Aorta (tissue), 5 donors: ENCODE measurements at regions not wholly inside any gene's neighbourhood (a gene's known extent, or its start where the extent isn't known, plus 50 kb on each side); places are given as distances from the start of the nearest gene placed in this dataset.

Source experiments
- ATAC-seq: fragments of 200-7000 bp; cut with Tn5 transposase; one replicate; pipeline ENCODE4 v1.9.1; 2022; ENCODE audit warnings: moderate library complexity; ENCODE audit not compliant: low FRiP score
- DNase-seq, 2 donors: peaks; one replicate each; pipeline ENCODE4 v3.0.0-alpha.2; 2020
- H3K27ac ChIP-seq, 2 donors: one replicate each; pipeline ENCODE4 v1.5.1; 2013; ENCODE audit warnings: low read length in 2 of 2, mild to moderate bottlenecking in 2 of 2, moderate library complexity in 2 of 2, control low read depth in 1 of 2, inconsistent platforms in 1 of 2, low read depth in 1 of 2
- H3K27me3 ChIP-seq, 2 donors: one replicate each; pipeline ENCODE4 v1.6.1; 2013; ENCODE audit warnings: control low read depth in 1 of 2, low read length in 1 of 2, mild to moderate bottlenecking in 1 of 2, moderate library complexity in 1 of 2; ENCODE audit not compliant: insufficient read depth in 2 of 2, control insufficient read depth in 1 of 2
- H3K36me3 ChIP-seq, 2 donors: one replicate each; pipeline ENCODE4 v1.6.1; 2013; ENCODE audit warnings: control low read depth in 1 of 2, low read length in 1 of 2, mild to moderate bottlenecking in 1 of 2; ENCODE audit not compliant: insufficient read depth in 2 of 2, control insufficient read depth in 1 of 2
- H3K4me1 ChIP-seq, 2 donors: one replicate each; pipeline ENCODE4 v1.6.1; 2013; ENCODE audit warnings: low read length in 2 of 2, control low read depth in 1 of 2, mild to moderate bottlenecking in 1 of 2, moderate library complexity in 1 of 2; ENCODE audit not compliant: insufficient read depth in 2 of 2, control insufficient read depth in 1 of 2
- H3K4me3 ChIP-seq, 2 donors: one replicate each; pipeline ENCODE4 v1.5.1; 2013; ENCODE audit warnings: low read length in 2 of 2, control low read depth in 1 of 2, mild to moderate bottlenecking in 1 of 2
- H3K9me3 ChIP-seq: one replicate; pipeline ENCODE4 v1.6.1; 2013; ENCODE audit warnings: mild to moderate bottlenecking, low read length; ENCODE audit not compliant: control insufficient read depth
- WGBS, 2 donors: extraction: QIAGEN DNeasy Blood & Tissue Kit; methylation state at CpG; one replicate each; pipeline ENCODE4 v1.1.7; 2013; 5-methylcytosine and 5-hydroxymethylcytosine counted together
- intact Hi-C, 2 donors: fragments of 100-400 bp; cut with DNase I; formaldehyde crosslinking; loops; one replicate each; pipeline versions ENCODE4 v1.14.2 to v1.15.0; 2022
- donor health status: healthy with polysubstance abuse.
- donor health status: Bipolar disorder and iron deficiency.
- donor health status: DM: no; HTN: no; CAD: no.
- donor health status: DM: no; HTN: no; CAD: no.
- donor health status: DM: yes; HTN: yes; CAD: no.

DNA sequence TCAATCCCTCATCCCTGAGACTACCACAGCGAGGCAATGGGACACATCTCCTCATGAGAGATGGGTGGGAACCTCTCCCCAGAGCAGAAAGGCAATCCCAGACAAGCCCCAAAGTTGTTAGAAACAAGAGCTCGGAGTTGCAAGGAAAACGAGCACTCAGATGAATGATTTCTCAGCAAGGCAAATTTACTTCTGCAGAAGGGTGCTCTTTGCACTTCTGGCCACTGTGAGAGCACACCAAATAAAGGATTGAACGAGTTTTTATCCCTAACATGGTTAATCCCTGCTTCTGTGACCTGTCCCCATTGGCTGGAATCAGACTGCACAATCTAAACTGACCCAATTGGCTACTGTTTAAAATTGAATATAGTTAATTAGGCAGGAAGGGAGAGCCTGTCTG is 339.1 kb upstream of the POU1F1 start:
- no peak for DNase-seq
- Histone ChIP-seq H3K4me1 (no peaks in the 10 kb centered on the region), H3K27ac (no peak overlapping the region), H3K9me3 (peaks cover 9% of the 10 kb centered on the region), H3K27me3 (no peaks in the 10 kb centered on the region), H3K4me3 (no peak overlapping the region), H3K36me3 (no peaks in the 10 kb centered on the region)
- no peak for ATAC-seq
- intact Hi-C loops: no loop called here
- WGBS, 2 donors: 64 to 69% methylated on average over 4 of the region's 4 CpGs

DNA sequence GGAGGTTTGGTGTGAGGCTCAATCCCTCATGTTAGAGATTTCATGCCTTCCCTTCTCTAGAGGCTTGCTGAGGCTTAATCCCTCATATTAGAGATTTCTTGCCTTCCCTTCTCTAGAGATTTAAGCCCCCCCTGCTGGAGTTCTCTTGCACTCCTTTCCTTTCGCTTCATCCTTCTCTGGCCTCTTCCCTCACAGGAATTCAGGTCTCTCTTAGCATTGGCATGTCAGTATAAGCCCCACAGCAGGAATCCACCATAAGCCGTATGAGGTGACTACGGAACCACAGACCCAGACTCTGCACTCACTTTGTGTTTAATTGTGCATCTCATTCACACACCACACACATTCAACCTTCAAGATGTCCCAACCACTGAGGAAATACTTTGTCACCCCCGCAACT is 338.6 kb upstream of the POU1F1 start:
- DNase-seq: no peak
- H3K27me3 ChIP-seq: no peaks in the 10 kb centered on the region
- H3K4me1 ChIP-seq: no peaks in the 10 kb centered on the region
- intact Hi-C loops: no loop called here
- H3K27ac ChIP-seq: no peak overlapping the region
- H3K4me3 ChIP-seq: no peak overlapping the region
- WGBS, 2 donors: 87 to 92% methylated on average over 4 of the region's 4 CpGs
- H3K36me3 ChIP-seq: no peaks in the 10 kb centered on the region
- ATAC-seq: no peak
- H3K9me3 ChIP-seq: peaks cover 9% of the 10 kb centered on the region

DNA sequence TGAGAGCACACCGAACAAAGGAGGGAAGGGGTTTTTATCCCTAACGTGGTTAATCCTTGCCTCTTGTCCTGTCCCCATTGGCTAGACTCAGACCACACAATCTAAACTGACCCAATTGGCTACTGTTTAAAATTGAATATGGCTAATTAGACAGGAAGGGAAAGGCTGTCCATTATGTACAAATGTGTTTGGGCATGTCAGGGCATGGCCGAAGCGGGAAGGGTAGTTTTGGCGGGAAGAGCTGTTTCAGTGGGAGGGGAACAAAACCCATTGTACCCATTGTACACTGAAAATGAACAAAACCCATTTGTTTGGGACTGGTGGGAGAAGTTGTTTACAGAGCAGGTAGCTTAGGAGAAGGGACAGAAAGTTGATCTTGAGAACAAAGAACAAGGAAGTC is 330.9 kb upstream of the POU1F1 start:
- intact Hi-C loops: no loop called here
- ATAC-seq: no peak
- WGBS, 2 donors: 78 to 87% methylated on average over 5 of the region's 5 CpGs
- no peak overlapping the region for H3K27ac ChIP-seq
- H3K9me3 ChIP-seq: no peaks in the 10 kb centered on the region
- no peak for DNase-seq
- no peaks in the 10 kb centered on the region for H3K36me3 ChIP-seq
- no peak overlapping the region for H3K4me3 ChIP-seq
- no peaks in the 10 kb centered on the region for H3K4me1 ChIP-seq
- no peaks in the 10 kb centered on the region for H3K27me3 ChIP-seq

DNA sequence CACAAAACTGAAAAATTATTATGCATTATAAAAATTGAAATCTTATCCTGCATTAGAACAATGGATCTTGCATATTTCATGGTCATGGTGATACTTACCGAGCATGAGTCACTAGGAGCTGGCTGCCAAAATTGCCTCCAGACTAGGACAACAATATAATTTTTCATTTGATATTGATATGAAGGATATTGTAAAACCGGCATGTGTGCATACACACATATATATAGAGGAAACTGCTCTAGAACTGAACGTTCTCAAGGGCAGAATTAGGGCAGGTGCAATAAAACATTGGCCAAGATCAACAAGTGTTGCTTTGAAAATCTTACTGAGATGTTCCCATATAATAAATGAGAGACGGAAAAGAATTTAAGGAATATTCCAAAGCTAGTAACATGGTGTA is 319.4 kb upstream of the POU1F1 start:
- no peak overlapping the region for H3K27ac ChIP-seq
- ATAC-seq: no peak
- H3K4me3 ChIP-seq: no peak overlapping the region
- intact Hi-C loops: no loop called here
- H3K9me3 ChIP-seq: no peaks in the 10 kb centered on the region
- DNase-seq: no peak
- H3K4me1 ChIP-seq: no peaks in the 10 kb centered on the region
- WGBS, 2 donors: 69 to 70% methylated on average over 4 of the region's 4 CpGs
- no peaks in the 10 kb centered on the region for H3K36me3 ChIP-seq
- no peaks in the 10 kb centered on the region for H3K27me3 ChIP-seq

DNA sequence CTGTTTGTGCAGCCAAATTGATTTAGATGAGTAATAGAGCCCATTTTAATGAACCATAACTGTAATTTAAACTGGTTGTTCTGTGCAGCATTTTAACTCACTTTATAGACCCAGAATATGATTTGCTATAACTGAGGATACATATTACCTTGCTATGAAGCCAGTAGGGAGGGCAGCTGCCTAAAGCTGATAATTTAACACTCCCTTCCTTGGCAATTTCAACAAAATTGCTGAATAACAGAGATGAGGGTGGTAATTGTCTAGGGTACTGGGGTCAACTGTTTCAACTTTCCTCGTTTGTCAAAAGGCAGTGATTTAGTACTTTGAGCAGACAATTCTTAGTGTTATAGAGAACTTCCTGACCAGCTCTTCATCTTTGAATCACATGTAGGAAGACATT is 304.9 kb upstream of the POU1F1 start:
- Histone ChIP-seq H3K9me3 (no peaks in the 10 kb centered on the region), H3K4me1 (no peaks in the 10 kb centered on the region), H3K27me3 (no peaks in the 10 kb centered on the region), H3K4me3 (no peak overlapping the region), H3K27ac (no peak overlapping the region), H3K36me3 (no peaks in the 10 kb centered on the region)
- 14 to 23% methylated on average over 1 of the region's 1 CpG for WGBS, 2 donors
- ATAC-seq (no peak), DNase-seq (no peak)
- intact Hi-C loops: no loop called here

DNA sequence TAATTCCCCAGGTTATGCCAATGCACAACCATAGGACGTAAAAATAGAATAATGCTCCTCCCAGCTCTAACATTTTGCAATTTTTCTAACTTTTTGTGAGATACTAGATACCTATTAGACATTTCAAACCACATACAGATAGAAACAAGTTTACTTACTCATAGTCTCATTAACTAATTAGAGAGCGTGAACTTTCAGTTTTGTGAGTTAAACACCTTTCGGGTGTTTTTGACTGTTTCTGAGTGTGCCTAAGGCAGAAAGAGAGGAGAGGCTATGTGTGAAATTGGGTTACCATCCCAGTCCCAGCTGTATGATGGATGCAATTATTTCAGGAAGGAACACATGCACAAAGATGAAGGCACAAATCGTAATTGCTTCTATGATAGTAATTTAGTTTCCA is 300.4 kb upstream of the POU1F1 start:
- Histone ChIP-seq H3K4me1 (no peaks in the 10 kb centered on the region), H3K27me3 (no peaks in the 10 kb centered on the region), H3K9me3 (no peaks in the 10 kb centered on the region), H3K36me3 (no peaks in the 10 kb centered on the region), H3K4me3 (no peak overlapping the region), H3K27ac (no peak overlapping the region)
- DNase-seq (no peak), ATAC-seq (no peak)
- WGBS, 2 donors: 60 to 78% methylated on average over 4 of the region's 4 CpGs
- intact Hi-C loops: no loop called here

DNA sequence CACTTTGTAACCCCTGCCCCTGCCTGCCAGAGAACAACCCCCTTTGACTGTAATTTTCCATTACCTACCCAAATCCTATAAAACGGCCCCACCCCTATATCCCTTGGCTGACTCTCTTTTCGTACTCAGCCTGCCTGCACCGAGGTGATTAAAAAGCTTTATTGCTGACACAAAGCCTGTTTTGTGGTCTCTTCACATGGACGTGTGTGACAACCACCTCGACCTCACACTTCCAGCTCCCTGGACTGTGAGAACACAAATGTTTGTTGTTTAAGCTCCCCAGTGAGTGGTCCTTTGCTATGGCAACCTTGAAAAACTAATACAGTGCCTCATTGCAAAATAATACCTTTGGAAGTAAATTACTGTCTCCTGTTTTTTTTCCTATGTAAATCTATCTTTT is 299.2 kb upstream of the POU1F1 start:
- H3K9me3 ChIP-seq: no peaks in the 10 kb centered on the region
- H3K27me3 ChIP-seq: no peaks in the 10 kb centered on the region
- ATAC-seq: no peak
- no peak overlapping the region for H3K27ac ChIP-seq
- H3K36me3 ChIP-seq: no peaks in the 10 kb centered on the region
- 19% methylated on average over 5 of the region's 5 CpGs for WGBS, 2 donors
- no peaks in the 10 kb centered on the region for H3K4me1 ChIP-seq
- intact Hi-C loops: no loop called here
- no peak overlapping the region for H3K4me3 ChIP-seq
- DNase-seq: peak in 1 of 2 donors; percentile 25

DNA sequence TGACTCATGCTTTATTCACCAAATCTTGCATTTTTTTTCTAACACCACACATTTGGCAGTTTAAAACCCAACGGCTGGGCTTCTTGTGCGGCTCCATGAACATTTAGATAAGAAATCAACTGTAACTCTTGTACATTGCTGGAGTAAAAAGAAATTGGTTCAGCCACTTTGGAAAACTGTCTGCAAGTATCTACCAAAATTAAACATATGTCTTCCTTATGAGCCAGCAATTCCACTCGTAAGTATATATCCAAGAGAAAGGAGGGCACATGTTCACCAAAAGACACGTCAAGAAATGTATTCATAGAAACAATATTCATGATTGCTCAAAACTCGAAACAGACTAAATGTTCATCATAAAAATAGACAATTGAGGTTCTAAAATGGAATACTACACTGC is 291.9 kb upstream of the POU1F1 start:
- no peak overlapping the region for H3K4me3 ChIP-seq
- H3K27me3 ChIP-seq: no peaks in the 10 kb centered on the region
- DNase-seq: no peak
- ATAC-seq: no peak
- no peaks in the 10 kb centered on the region for H3K9me3 ChIP-seq
- intact Hi-C loops: no loop called here
- H3K4me1 ChIP-seq: no peaks in the 10 kb centered on the region
- no peak overlapping the region for H3K27ac ChIP-seq
- no peaks in the 10 kb centered on the region for H3K36me3 ChIP-seq
- WGBS, 2 donors: 73 to 74% methylated on average over 5 of the region's 5 CpGs

DNA sequence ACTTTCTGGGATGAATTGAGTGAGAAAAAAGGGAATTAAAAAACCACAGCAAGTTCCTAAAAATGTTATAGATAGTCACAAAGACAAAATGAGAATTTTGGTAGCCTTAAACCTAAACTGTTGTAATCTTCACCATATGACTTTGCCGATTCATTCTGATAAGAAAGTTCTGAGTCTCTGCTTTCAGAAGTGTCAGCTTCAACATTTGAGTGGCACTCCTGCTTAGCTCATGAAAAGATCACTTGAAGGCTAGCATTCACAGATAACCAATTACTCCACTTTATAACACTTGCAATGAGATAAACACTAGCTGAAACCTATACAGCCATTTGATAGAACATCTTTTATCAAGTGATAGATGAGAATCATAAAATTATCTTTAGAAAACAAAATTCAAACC is 288.1 kb upstream of the POU1F1 start:
- DNase-seq: no peak
- Histone ChIP-seq H3K4me1 (no peaks in the 10 kb centered on the region), H3K27me3 (no peaks in the 10 kb centered on the region), H3K4me3 (no peak overlapping the region), H3K9me3 (no peaks in the 10 kb centered on the region), H3K36me3 (no peaks in the 10 kb centered on the region), H3K27ac (no peak overlapping the region)
- intact Hi-C loops: no loop called here
- no peak for ATAC-seq
- 44 to 60% methylated on average over 1 of the region's 1 CpG for WGBS, 2 donors
